Sigmoid colon (tissue), 4 donors: ENCODE measurements at regions not wholly inside any gene's neighbourhood (a gene's known extent, or its start where the extent isn't known, plus 50 kb on each side); places are given as distances from the start of the nearest gene placed in this dataset.
"Not testable (repeated sequence)": the region's sequence is repeated elsewhere in the genome, so short reads cannot be mapped to it uniquely, and the experiment has no call there.

Experiments used
- CTCF ChIP-seq, 4 experiments: fragments of 450-650 bp in 3 of 4; fragments of 200-600 bp in 1 of 4; IDR thresholded peaks; one replicate each; pipeline ENCODE4 v1.5.1; 2016 to 2019; ENCODE audit warnings: antibody characterized with exemption in 4 of 4, mild to moderate bottlenecking in 3 of 4, moderate library complexity in 2 of 4
- EP300 ChIP-seq, 4 donors: sonication (generic); formaldehyde crosslinking; IDR thresholded peaks; one replicate each; pipeline ENCODE4 v1.6.1; 2017; ENCODE audit warnings: antibody characterized with exemption in 4 of 4
- POLR2A ChIP-seq, 2 donors: fragments of 450-650 bp; IDR thresholded peaks; one replicate each; pipeline ENCODE4 v1.6.1; 2016; ENCODE audit warnings: antibody characterized with exemption in 2 of 2, mild to moderate bottlenecking in 2 of 2, moderate library complexity in 2 of 2
- POLR2AphosphoS5 ChIP-seq, 4 donors: sonication (generic); formaldehyde crosslinking; IDR thresholded peaks; one replicate each; pipeline ENCODE4 v1.6.1; 2017; ENCODE audit warnings: antibody characterized with exemption in 4 of 4

- not testable (repeated sequence) for TF ChIP-seq CTCF, EP300, POLR2A, POLR2AphosphoS5 (IDR thresholded peaks at IDR 0.05)
These were observed 150.5 kb upstream of the POTEB2 start for GRCh38 chr15:21016589-21016988.
